ENCODE measurements at regions not wholly inside any gene's neighbourhood (a gene's known extent, or its start where the extent isn't known, plus 50 kb on each side); places are given as distances from the start of the nearest gene placed in this dataset.

GRCh38 chr4:152075253-152075928 is 314.6 kb upstream of the GATB start:
- H2AFZ ChIP-seq (ENCODE audit: low read depth, low read length, poor library complexity, severe bottlenecking) = no peak overlapping the region
- H3K9me2 ChIP-seq (ENCODE audit: insufficient read depth) = no peaks in the 10 kb centered on the region
- intact Hi-C loops (cut with micrococcal nuclease) = no loop called here
- H3K9ac ChIP-seq (ENCODE audit: low read length) = no peak overlapping the region
- no peak overlapping the region for H3K4me2 ChIP-seq (ENCODE audit: low read length)
- no peaks in the 10 kb centered on the region for H3K9me3 ChIP-seq (ENCODE audit: control insufficient read depth in 1 of 2, insufficient read depth in 1 of 2, low read depth in 1 of 2, low read length in 2 of 2)
- RAD21 ChIA-PET (ENCODE audit: low non-redundant PET in 1 of 2, low total read pairs in 2 of 2, uncharacterized antibody in 2 of 2, unreplicated experiment in 2 of 2) = no interaction called here
- POLR2A ChIA-PET = no interaction called here
- TF ChIP-seq ZNF274 (IDR thresholded peaks at IDR 0.05; ENCODE audit: low read depth, low read length) = no peak
- BruUV-seq (replicated peaks) = no TSS peak
- H3K4me3 ChIP-seq (replicated peaks in 1 of 2; ENCODE audit: low read depth in 1 of 2, low read length in 2 of 2) = no peak overlapping the region
- no peaks in the 10 kb centered on the region for H3K79me2 ChIP-seq (ENCODE audit: insufficient read depth, low read length)
- no peaks in the 10 kb centered on the region for H3K36me3 ChIP-seq (ENCODE audit: control insufficient read depth in 1 of 2, insufficient read depth in 2 of 2, low read length in 2 of 2)
- no peaks in the 10 kb centered on the region for H4K20me1 ChIP-seq (ENCODE audit: insufficient read depth)
- H3K27me3 ChIP-seq (ENCODE audit: insufficient read depth, low read length) = no peaks in the 10 kb centered on the region
- no peak for ATAC-seq
- CTCF ChIA-PET = no interaction called here
- H3K27ac ChIP-seq (ENCODE audit: low read depth, low read length) = no peak overlapping the region
- DNase-seq (ENCODE audit: low read depth, low spot score) = no peak
- H3K4me1 ChIP-seq (ENCODE audit: control insufficient read depth in 1 of 2, insufficient read depth in 2 of 2, low read length in 2 of 2) = no peaks in the 10 kb centered on the region

GRCh38 chr4:152074573-152074972 is 313.8 kb upstream of the GATB start:
- Histone ChIP-seq H3K79me2 (ENCODE audit: insufficient read depth, low read length) (no peaks in the 10 kb centered on the region), H3K9ac (ENCODE audit: low read length) (no peak overlapping the region), H4K20me1 (ENCODE audit: insufficient read depth) (no peaks in the 10 kb centered on the region), H3K27ac (ENCODE audit: low read depth, low read length) (no peak overlapping the region), H2AFZ (ENCODE audit: low read depth, low read length, poor library complexity, severe bottlenecking) (no peak overlapping the region), H3K4me2 (ENCODE audit: low read length) (no peak overlapping the region), H3K36me3 (ENCODE audit: control insufficient read depth in 1 of 2, insufficient read depth in 2 of 2, low read length in 2 of 2) (no peaks in the 10 kb centered on the region), H3K4me3 (replicated peaks in 1 of 2; ENCODE audit: low read depth in 1 of 2, low read length in 2 of 2) (no peak overlapping the region), H3K27me3 (ENCODE audit: insufficient read depth, low read length) (no peaks in the 10 kb centered on the region), H3K9me3 (ENCODE audit: control insufficient read depth in 1 of 2, insufficient read depth in 1 of 2, low read depth in 1 of 2, low read length in 2 of 2) (no peaks in the 10 kb centered on the region), H3K4me1 (ENCODE audit: control insufficient read depth in 1 of 2, insufficient read depth in 2 of 2, low read length in 2 of 2) (no peaks in the 10 kb centered on the region), H3K9me2 (ENCODE audit: insufficient read depth) (no peaks in the 10 kb centered on the region)
- DNase-seq (ENCODE audit: low read depth, low spot score) (no peak), ATAC-seq (no peak)
- RAD21 ChIA-PET (ENCODE audit: low non-redundant PET in 1 of 2, low total read pairs in 2 of 2, uncharacterized antibody in 2 of 2, unreplicated experiment in 2 of 2) = no interaction called here
- POLR2A ChIA-PET = no interaction called here
- TF ChIP-seq ZNF274 (IDR thresholded peaks at IDR 0.05; ENCODE audit: low read depth, low read length) (no peak), CTCF (IDR thresholded peaks at IDR 0.05 in 2 of 3, conservative IDR thresholded peaks at IDR 0.05 in 1 of 3; ENCODE audit: borderline replicate concordance in 1 of 3, insufficient read depth in 1 of 3, low read depth in 2 of 3, low read length in 2 of 3) (no peak), EZH2phosphoT487 (IDR thresholded peaks at IDR 0.05; ENCODE audit: borderline replicate concordance) (no peak), SIN3A (IDR thresholded peaks at IDR 0.05; ENCODE audit: low read depth) (no peak), SP1 (IDR thresholded peaks at IDR 0.05; ENCODE audit: low read depth) (no peak), EGR1 (IDR thresholded peaks at IDR 0.05; ENCODE audit: low read depth) (no peak)
- intact Hi-C loops (cut with micrococcal nuclease) = no loop called here
- CTCF ChIA-PET = no interaction called here
- BruUV-seq (replicated peaks) = no TSS peak
